Peyer's patch (tissue), 4 donors: ENCODE measurements at regions not wholly inside any gene's neighbourhood (a gene's known extent, or its start where the extent isn't known, plus 50 kb on each side); places are given as distances from the start of the nearest gene placed in this dataset.

ENCODE experiments used
- POLR2A ChIP-seq, 2 donors: fragments of 450-650 bp; IDR thresholded peaks; one replicate each; pipeline ENCODE4 v1.5.1; 2017; ENCODE audit warnings: antibody characterized with exemption in 2 of 2, mild to moderate bottlenecking in 2 of 2, moderate library complexity in 2 of 2
- TF ChIP-seq, protein P1 (sequence below), 6 experiments: fragments of 450-650 bp in 4 of 6; fragments of 200-600 bp in 2 of 6; sonication (generic) in 1 of 6; IDR thresholded peaks; one replicate each; pipeline ENCODE4 v1.5.1; 2017 to 2019; ENCODE audit warnings: antibody characterized with exemption in 6 of 6, mild to moderate bottlenecking in 3 of 6, moderate library complexity in 1 of 6

DNA sequence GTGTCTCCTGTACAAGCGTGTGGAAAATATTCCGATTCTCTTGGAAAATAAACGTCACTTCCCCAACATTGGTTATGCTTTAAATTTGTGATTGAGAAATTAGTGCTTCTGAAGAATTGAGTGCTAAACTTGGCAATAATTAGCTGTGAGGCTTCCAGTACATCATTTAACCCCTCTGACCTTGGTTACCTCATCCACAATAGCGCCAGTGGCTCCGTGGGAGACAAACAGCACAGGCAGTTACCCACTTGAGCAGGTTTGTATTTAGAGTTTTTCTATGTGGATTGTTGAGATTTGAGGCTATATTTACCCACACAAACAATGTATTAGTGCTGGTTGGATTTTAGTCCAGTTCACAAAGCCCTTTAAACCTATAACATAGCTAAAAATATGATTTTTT is 476.5 kb downstream of the NKX6-1 start:
- TF ChIP-seq, protein P1, sequence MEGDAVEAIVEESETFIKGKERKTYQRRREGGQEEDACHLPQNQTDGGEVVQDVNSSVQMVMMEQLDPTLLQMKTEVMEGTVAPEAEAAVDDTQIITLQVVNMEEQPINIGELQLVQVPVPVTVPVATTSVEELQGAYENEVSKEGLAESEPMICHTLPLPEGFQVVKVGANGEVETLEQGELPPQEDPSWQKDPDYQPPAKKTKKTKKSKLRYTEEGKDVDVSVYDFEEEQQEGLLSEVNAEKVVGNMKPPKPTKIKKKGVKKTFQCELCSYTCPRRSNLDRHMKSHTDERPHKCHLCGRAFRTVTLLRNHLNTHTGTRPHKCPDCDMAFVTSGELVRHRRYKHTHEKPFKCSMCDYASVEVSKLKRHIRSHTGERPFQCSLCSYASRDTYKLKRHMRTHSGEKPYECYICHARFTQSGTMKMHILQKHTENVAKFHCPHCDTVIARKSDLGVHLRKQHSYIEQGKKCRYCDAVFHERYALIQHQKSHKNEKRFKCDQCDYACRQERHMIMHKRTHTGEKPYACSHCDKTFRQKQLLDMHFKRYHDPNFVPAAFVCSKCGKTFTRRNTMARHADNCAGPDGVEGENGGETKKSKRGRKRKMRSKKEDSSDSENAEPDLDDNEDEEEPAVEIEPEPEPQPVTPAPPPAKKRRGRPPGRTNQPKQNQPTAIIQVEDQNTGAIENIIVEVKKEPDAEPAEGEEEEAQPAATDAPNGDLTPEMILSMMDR (IDR thresholded peaks at IDR 0.05), result no peak
- TF ChIP-seq POLR2A (IDR thresholded peaks at IDR 0.05), result no peak
